WTC11 (cell line): ENCODE measurements at regions not wholly inside any gene's neighbourhood (a gene's known extent, or its start where the extent isn't known, plus 50 kb on each side); places are given as distances from the start of the nearest gene placed in this dataset.

Source experiments
- ATAC-seq: fragments of 200-7000 bp; cut with Tn5 transposase; 2 replicates; pipeline ENCODE4 v1.10.0; 2021; ENCODE audit warnings: mild to moderate bottlenecking, moderate library complexity
- CTCF ChIA-PET: fragments of 300-600 bp; sonication (Branson Sonifier 250); formaldehyde crosslinking; loops from one replicate; lab custom pipeline; 2021; ENCODE audit warnings: antibody characterized with exemption; lab: Charles Lee
- POLR2A ChIA-PET: fragments of 350-600 bp; sonication (Branson Sonifier 250); formaldehyde crosslinking; loops from one replicate; lab custom pipeline; 2021; ENCODE audit warnings: antibody characterized with exemption; lab: Charles Lee
- DNase-seq: peaks from one replicate; pipeline ENCODE4 v3.0.0; 2021; ENCODE audit warnings: low spot score
- H3K27ac Mint-ChIP-seq: 2 replicates; pipeline ENCODE4 v1.8.0; 2021; ENCODE audit warnings: mixed read lengths
- H3K27me3 Mint-ChIP-seq: 2 replicates; pipeline ENCODE4 v1.8.0; 2021; ENCODE audit warnings: low read depth, mild to moderate bottlenecking, moderate library complexity, mixed read lengths
- H3K36me3 Mint-ChIP-seq: 2 replicates; pipeline ENCODE4 v1.8.0; 2021; ENCODE audit warnings: mixed read lengths
- H3K4me1 Mint-ChIP-seq: 2 replicates; pipeline ENCODE4 v1.8.0; 2022; ENCODE audit warnings: mixed read lengths
- H3K4me3 Mint-ChIP-seq: 2 replicates; pipeline ENCODE4 v1.8.0; 2021; ENCODE audit warnings: mild to moderate bottlenecking, moderate library complexity, mixed read lengths
- H3K9me3 Mint-ChIP-seq: 2 replicates; pipeline ENCODE4 v1.8.0; 2021; ENCODE audit warnings: mixed read lengths
- CREM ChIP-seq: sonication (generic); formaldehyde crosslinking; IDR thresholded peaks from 2 replicates; pipeline ENCODE4 v1.8.1; 2022; ENCODE audit warnings: mild to moderate bottlenecking, missing genetic modification reagents, moderate library complexity
- HMGA2 ChIP-seq: fragments of 250-450 bp; sonication (Bioruptor Pico); IDR thresholded peaks from 2 replicates; pipeline ENCODE4 v1.4.0; 2021; ENCODE audit warnings: mild to moderate bottlenecking, moderate library complexity
- KAT7 ChIP-seq: sonication (generic); formaldehyde crosslinking; IDR thresholded peaks from 2 replicates; pipeline ENCODE4 v1.8.1; 2023; ENCODE audit warnings: missing genetic modification reagents, mild to moderate bottlenecking, borderline replicate concordance
- RORB ChIP-seq: fragments of 250-450 bp; sonication (Bioruptor Pico); IDR thresholded peaks from 2 replicates; pipeline ENCODE4 v1.9.0; 2021; ENCODE audit warnings: mild to moderate bottlenecking
- SMAD3 ChIP-seq: sonication (generic); formaldehyde crosslinking; IDR thresholded peaks from 2 replicates; pipeline ENCODE4 v1.8.0; 2022; ENCODE audit warnings: missing genetic modification reagents, mild to moderate bottlenecking, borderline replicate concordance
- ZNF416 ChIP-seq: fragments of 250-450 bp; sonication (Bioruptor Pico); IDR thresholded peaks from 2 replicates; pipeline ENCODE4 v1.9.0; 2021; ENCODE audit warnings: mild to moderate bottlenecking, inconsistent platforms
- TF ChIP-seq, protein P1 (sequence below): sonication (generic); formaldehyde crosslinking; IDR thresholded peaks from 2 replicates; pipeline ENCODE4 v1.8.1; 2022; ENCODE audit warnings: missing genetic modification reagents, borderline replicate concordance
- TF ChIP-seq, protein P2 (sequence below): fragments of 250-450 bp; sonication (Bioruptor Pico); conservative IDR thresholded peaks from 2 replicates; pipeline ENCODE4 v1.9.0; 2021; ENCODE audit warnings: mild to moderate bottlenecking
- TF ChIP-seq, protein P3 (sequence below): sonication (generic); formaldehyde crosslinking; IDR thresholded peaks from 2 replicates; pipeline ENCODE4 v1.8.1; 2023; ENCODE audit warnings: mild to moderate bottlenecking, missing genetic modification reagents
- TF ChIP-seq, protein P4 (sequence below): fragments of 250-450 bp; sonication (Bioruptor Pico); IDR thresholded peaks from 2 replicates; pipeline ENCODE4 v1.9.0; 2021; ENCODE audit warnings: mild to moderate bottlenecking

- no peaks in the 10 kb centered on the region for H3K36me3 Mint-ChIP-seq
- ATAC-seq (no peak), DNase-seq (no peak)
- no peaks in the 10 kb centered on the region for H3K9me3 Mint-ChIP-seq
- TF ChIP-seq, protein P1, sequence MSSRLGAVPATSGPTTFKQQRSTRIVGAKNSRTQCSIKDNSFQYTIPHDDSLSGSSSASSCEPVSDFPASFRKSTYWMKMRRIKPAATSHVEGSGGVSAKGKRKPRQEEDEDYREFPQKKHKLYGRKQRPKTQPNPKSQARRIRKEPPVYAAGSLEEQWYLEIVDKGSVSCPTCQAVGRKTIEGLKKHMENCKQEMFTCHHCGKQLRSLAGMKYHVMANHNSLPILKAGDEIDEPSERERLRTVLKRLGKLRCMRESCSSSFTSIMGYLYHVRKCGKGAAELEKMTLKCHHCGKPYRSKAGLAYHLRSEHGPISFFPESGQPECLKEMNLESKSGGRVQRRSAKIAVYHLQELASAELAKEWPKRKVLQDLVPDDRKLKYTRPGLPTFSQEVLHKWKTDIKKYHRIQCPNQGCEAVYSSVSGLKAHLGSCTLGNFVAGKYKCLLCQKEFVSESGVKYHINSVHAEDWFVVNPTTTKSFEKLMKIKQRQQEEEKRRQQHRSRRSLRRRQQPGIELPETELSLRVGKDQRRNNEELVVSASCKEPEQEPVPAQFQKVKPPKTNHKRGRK (CRISPR knock-in tag): no peak
- no peak for TF ChIP-seq ZNF416 (CRISPR knock-in tag)
- no peaks in the 10 kb centered on the region for H3K4me1 Mint-ChIP-seq
- ChIA-PET CTCF (no interaction called here), POLR2A (no interaction called here)
- H3K27ac Mint-ChIP-seq: no peak overlapping the region
- H3K27me3 Mint-ChIP-seq: no peaks in the 10 kb centered on the region
- H3K4me3 Mint-ChIP-seq: no peak overlapping the region
Observed at GRCh38 chr2:81242501-81242900, 937.9 kb upstream of the LRRTM1 start.

GRCh38 chr2:81238462-81238861 is 933.9 kb upstream of the LRRTM1 start:
- H3K9me3 Mint-ChIP-seq: no peaks in the 10 kb centered on the region
- H3K4me1 Mint-ChIP-seq: no peaks in the 10 kb centered on the region
- H3K27me3 Mint-ChIP-seq: no peaks in the 10 kb centered on the region
- H3K36me3 Mint-ChIP-seq: no peaks in the 10 kb centered on the region
- POLR2A ChIA-PET: no interaction called here
- CTCF ChIA-PET: no interaction called here
- TF ChIP-seq, protein P2, sequence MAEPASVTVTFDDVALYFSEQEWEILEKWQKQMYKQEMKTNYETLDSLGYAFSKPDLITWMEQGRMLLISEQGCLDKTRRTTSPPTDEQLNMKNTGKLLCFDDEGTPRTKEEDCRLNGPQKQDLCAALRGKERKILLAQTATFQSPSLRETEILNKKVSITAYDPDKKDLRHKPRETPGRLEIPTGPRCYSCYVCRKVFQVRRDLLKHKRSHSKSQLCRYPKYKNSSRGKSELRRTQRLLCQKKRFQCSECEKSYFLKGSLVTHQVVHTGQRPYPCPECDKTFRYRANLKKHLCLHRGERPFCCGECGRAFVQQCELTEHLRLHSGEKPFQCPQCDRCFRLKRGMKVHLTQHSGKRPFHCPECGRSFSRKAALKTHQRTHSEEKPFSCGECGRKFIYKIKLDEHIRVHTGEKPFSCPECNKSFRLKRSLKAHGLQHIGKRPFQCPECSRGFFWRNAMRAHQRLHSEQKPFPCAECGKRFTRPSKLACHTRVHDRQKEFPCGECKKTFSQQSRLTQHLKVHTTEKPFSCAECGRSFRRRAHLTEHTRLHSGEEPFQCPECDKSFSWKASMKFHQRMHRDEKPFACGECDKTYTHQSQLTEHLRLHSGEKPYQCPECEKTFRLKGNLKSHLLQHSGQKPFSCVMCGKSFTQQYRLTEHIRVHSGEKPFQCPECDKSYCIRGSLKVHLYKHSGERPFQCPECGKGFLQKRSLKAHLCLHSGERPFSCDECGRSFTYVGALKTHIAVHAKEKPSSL (CRISPR knock-in tag): no peak
- TF ChIP-seq, protein P3, sequence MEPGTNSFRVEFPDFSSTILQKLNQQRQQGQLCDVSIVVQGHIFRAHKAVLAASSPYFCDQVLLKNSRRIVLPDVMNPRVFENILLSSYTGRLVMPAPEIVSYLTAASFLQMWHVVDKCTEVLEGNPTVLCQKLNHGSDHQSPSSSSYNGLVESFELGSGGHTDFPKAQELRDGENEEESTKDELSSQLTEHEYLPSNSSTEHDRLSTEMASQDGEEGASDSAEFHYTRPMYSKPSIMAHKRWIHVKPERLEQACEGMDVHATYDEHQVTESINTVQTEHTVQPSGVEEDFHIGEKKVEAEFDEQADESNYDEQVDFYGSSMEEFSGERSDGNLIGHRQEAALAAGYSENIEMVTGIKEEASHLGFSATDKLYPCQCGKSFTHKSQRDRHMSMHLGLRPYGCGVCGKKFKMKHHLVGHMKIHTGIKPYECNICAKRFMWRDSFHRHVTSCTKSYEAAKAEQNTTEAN (CRISPR knock-in tag): no peak
- TF ChIP-seq, all 79 proteins: peak for 0
- ATAC-seq (no peak), DNase-seq (no peak)
- Mint-ChIP-seq H3K27ac (no peak overlapping the region), H3K4me3 (no peak overlapping the region)

- Mint-ChIP-seq H3K9me3 (no peaks in the 10 kb centered on the region), H3K4me1 (no peaks in the 10 kb centered on the region), H3K27ac (no peak overlapping the region), H3K4me3 (no peak overlapping the region), H3K36me3 (no peaks in the 10 kb centered on the region), H3K27me3 (no peaks in the 10 kb centered on the region)
- DNase-seq (no peak), ATAC-seq (peak; percentile 26; the same call in 1 of the 2 replicates)
- TF ChIP-seq, protein P4, sequence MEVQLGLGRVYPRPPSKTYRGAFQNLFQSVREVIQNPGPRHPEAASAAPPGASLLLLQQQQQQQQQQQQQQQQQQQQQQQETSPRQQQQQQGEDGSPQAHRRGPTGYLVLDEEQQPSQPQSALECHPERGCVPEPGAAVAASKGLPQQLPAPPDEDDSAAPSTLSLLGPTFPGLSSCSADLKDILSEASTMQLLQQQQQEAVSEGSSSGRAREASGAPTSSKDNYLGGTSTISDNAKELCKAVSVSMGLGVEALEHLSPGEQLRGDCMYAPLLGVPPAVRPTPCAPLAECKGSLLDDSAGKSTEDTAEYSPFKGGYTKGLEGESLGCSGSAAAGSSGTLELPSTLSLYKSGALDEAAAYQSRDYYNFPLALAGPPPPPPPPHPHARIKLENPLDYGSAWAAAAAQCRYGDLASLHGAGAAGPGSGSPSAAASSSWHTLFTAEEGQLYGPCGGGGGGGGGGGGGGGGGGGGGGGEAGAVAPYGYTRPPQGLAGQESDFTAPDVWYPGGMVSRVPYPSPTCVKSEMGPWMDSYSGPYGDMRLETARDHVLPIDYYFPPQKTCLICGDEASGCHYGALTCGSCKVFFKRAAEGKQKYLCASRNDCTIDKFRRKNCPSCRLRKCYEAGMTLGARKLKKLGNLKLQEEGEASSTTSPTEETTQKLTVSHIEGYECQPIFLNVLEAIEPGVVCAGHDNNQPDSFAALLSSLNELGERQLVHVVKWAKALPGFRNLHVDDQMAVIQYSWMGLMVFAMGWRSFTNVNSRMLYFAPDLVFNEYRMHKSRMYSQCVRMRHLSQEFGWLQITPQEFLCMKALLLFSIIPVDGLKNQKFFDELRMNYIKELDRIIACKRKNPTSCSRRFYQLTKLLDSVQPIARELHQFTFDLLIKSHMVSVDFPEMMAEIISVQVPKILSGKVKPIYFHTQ (CRISPR knock-in tag): no peak
- TF ChIP-seq HMGA2 (CRISPR knock-in tag): no peak
- TF ChIP-seq CREM (CRISPR knock-in tag): no peak
- TF ChIP-seq SMAD3 (CRISPR knock-in tag): no peak
- CTCF ChIA-PET: interaction anchor here (1.2 kb wide), 1 partner anchor 160 kb away, joined by 3 read pairs; no protein-coding TSS in a partner anchor
- POLR2A ChIA-PET: no interaction called here
Observed at GRCh38 chr2:81235601-81236000, 931.0 kb upstream of the LRRTM1 start.

- ChIA-PET POLR2A (no interaction called here), CTCF (no interaction called here)
- H3K9me3 Mint-ChIP-seq: no peaks in the 10 kb centered on the region
- no peak for TF ChIP-seq KAT7 (CRISPR knock-in tag)
- TF ChIP-seq RORB (CRISPR knock-in tag): no peak
- DNase-seq: no peak
- no peak for ATAC-seq
- H3K4me1 Mint-ChIP-seq: no peaks in the 10 kb centered on the region
- H3K4me3 Mint-ChIP-seq: no peak overlapping the region
- H3K27ac Mint-ChIP-seq: no peak overlapping the region
- no peaks in the 10 kb centered on the region for H3K36me3 Mint-ChIP-seq
- no peaks in the 10 kb centered on the region for H3K27me3 Mint-ChIP-seq
Observed at GRCh38 chr2:81234711-81235110, 930.2 kb upstream of the LRRTM1 start.
